ENCODE measurements at regions not wholly inside any gene's neighbourhood (a gene's known extent, or its start where the extent isn't known, plus 50 kb on each side); places are given as distances from the start of the nearest gene placed in this dataset.

DNA sequence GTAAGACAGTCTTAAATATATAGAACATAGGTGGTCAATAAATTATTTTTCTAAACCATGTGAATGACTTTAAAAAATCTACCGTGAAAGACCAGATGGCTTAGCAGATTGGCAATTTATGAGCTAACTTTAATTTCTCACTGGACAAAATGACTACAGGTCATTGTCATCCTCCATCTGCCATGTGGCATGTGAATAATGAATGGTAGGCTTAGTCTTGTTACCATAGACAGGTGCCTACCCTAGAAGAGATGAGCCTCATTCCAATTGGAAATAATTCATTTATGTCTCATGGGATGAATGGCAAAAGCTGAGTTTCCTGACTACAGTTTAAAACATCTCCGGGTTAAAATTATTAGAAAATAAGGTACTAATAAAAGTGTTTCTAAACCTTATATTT lies 1043.3 kb downstream of the FAT4 start:
- TF ChIP-seq POLR2A (IDR thresholded peaks at IDR 0.05; ENCODE audit: low read depth, low read length): no peak
- no peak for TF ChIP-seq TAF1 (IDR thresholded peaks at IDR 0.05; ENCODE audit: low read depth, low read length)
- no peak for TF ChIP-seq POLR2AphosphoS5 (IDR thresholded peaks at IDR 0.05; ENCODE audit: low read depth, low read length)
- TF ChIP-seq PAX5 (IDR thresholded peaks at IDR 0.05; ENCODE audit: insufficient read depth, low read length, severe bottlenecking): no peak
